ENCODE measurements at regions not wholly inside any gene's neighbourhood (a gene's known extent, or its start where the extent isn't known, plus 50 kb on each side); places are given as distances from the start of the nearest gene placed in this dataset.

GRCh38 chr3:40837300-40837699 is 312.5 kb downstream of the ZNF621 start:
- Histone ChIP-seq H3K27me3 (ENCODE audit: low read depth) (no peaks in the 10 kb centered on the region), H3K36me3 (replicated peaks) (no peaks in the 10 kb centered on the region), H3K4me3 (no peak overlapping the region), H3K9me3 (no peaks in the 10 kb centered on the region), H3K4me1 (no peaks in the 10 kb centered on the region)
- in situ Hi-C loops (cut with MboI; ENCODE audit: low sequenced_read_pairs): no loop called here
- DNase-seq (ENCODE audit: low spot score in 2 of 2): no peak

GRCh38 chr3:40841131-40841530 is 316.4 kb downstream of the ZNF621 start:
- no peaks in the 10 kb centered on the region for H3K4me1 ChIP-seq

GRCh38 chr3:40841570-40842109 is 316.9 kb downstream of the ZNF621 start:
- no peaks in the 10 kb centered on the region for H3K9me3 ChIP-seq
- in situ Hi-C loops (cut with MboI; ENCODE audit: low sequenced_read_pairs): no loop called here
- DNase-seq (ENCODE audit: low spot score in 2 of 2): no peak
- H3K4me1 ChIP-seq: no peaks in the 10 kb centered on the region
- no peaks in the 10 kb centered on the region for H3K27me3 ChIP-seq (ENCODE audit: low read depth)
- H3K4me3 ChIP-seq: no peak overlapping the region
- no peaks in the 10 kb centered on the region for H3K36me3 ChIP-seq (replicated peaks)

More at GRCh38 chr3:40841131-40841530, 316.4 kb downstream of the ZNF621 start:
- in situ Hi-C loops (cut with MboI; ENCODE audit: low sequenced_read_pairs): no loop called here
- no peak overlapping the region for H3K4me3 ChIP-seq
- DNase-seq (ENCODE audit: low spot score in 2 of 2): no peak
- H3K27me3 ChIP-seq (ENCODE audit: low read depth): no peaks in the 10 kb centered on the region
- H3K36me3 ChIP-seq (replicated peaks): no peaks in the 10 kb centered on the region
- no peaks in the 10 kb centered on the region for H3K9me3 ChIP-seq

- no peak for DNase-seq (ENCODE audit: low spot score in 2 of 2)
- in situ Hi-C loops (cut with MboI; ENCODE audit: low sequenced_read_pairs): no loop called here
- H3K4me1 ChIP-seq: no peaks in the 10 kb centered on the region
- H3K4me3 ChIP-seq: no peak overlapping the region
- no peaks in the 10 kb centered on the region for H3K27me3 ChIP-seq (ENCODE audit: low read depth)
- no peaks in the 10 kb centered on the region for H3K9me3 ChIP-seq
- H3K36me3 ChIP-seq (replicated peaks): no peaks in the 10 kb centered on the region
Measured at GRCh38 chr3:40842714-40843113, 318.0 kb downstream of the ZNF621 start.

GRCh38 chr3:40843208-40843624 is 318.5 kb downstream of the ZNF621 start:
- no peaks in the 10 kb centered on the region for H3K27me3 ChIP-seq (ENCODE audit: low read depth)
- in situ Hi-C loops (cut with MboI; ENCODE audit: low sequenced_read_pairs): no loop called here
- no peaks in the 10 kb centered on the region for H3K9me3 ChIP-seq
- H3K4me3 ChIP-seq: no peak overlapping the region
- no peaks in the 10 kb centered on the region for H3K36me3 ChIP-seq (replicated peaks)
- DNase-seq (ENCODE audit: low spot score in 2 of 2): no peak
- no peaks in the 10 kb centered on the region for H3K4me1 ChIP-seq

- no peaks in the 10 kb centered on the region for H3K36me3 ChIP-seq (replicated peaks)
- peak in 1 of 2 experiments; percentile 39 for DNase-seq (ENCODE audit: low spot score in 2 of 2)
- H3K27me3 ChIP-seq (ENCODE audit: low read depth): no peaks in the 10 kb centered on the region
- in situ Hi-C loops (cut with MboI; ENCODE audit: low sequenced_read_pairs): no loop called here
- H3K9me3 ChIP-seq: no peaks in the 10 kb centered on the region
- no peak overlapping the region for H3K4me3 ChIP-seq
- no peaks in the 10 kb centered on the region for H3K4me1 ChIP-seq
Measured at GRCh38 chr3:40843851-40844548, 319.2 kb downstream of the ZNF621 start.

DNA sequence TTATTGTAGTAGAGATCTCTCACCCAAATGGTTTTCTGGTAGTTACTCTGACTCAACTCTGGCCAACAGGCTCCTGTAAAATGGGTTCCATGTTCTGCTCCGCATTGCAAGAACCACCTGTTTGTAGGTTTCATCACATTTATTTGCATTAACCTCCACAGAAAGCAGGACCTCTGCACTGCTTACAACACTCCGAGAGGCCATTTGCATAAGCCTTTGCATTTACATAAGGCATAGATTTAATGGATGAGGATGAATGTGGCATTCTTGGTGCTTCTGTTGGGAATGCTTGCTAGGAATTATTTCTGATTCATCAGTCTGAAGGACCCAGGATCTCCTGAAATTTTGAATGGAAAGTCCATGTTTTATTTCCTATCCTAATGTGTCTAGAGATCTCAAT is 320.1 kb downstream of the ZNF621 start:
- no peaks in the 10 kb centered on the region for H3K27me3 ChIP-seq (ENCODE audit: low read depth)
- no peak for DNase-seq (ENCODE audit: low spot score in 2 of 2)

GRCh38 chr3:40845447-40845846 is 320.7 kb downstream of the ZNF621 start:
- no peaks in the 10 kb centered on the region for H3K9me3 ChIP-seq

More for the DNA sequence above, 320.1 kb downstream of the ZNF621 start:
- no peaks in the 10 kb centered on the region for H3K4me1 ChIP-seq
- no peaks in the 10 kb centered on the region for H3K9me3 ChIP-seq
- in situ Hi-C loops (cut with MboI; ENCODE audit: low sequenced_read_pairs): no loop called here
- no peaks in the 10 kb centered on the region for H3K36me3 ChIP-seq (replicated peaks)
- no peak overlapping the region for H3K4me3 ChIP-seq

DNA sequence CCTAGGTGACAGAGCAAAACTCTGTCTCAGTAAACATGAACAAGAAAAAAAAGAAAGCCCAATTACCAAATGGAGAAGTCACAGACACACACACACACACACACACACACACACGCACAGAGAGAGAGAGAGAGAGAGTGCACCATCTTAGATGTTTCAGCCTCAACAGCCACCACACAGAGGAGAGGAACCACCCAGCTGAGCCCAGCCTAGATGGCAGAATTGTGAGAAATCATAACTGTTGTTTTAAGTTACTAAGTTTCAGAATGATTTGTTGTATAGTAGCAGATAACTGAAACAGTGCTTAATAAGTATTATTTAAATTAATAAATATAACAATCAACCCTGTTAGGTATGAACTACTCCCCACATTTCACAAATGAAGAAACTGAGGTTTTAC is 321.2 kb downstream of the ZNF621 start:
- no peaks in the 10 kb centered on the region for H3K27me3 ChIP-seq (ENCODE audit: low read depth)
- no peak overlapping the region for H3K4me3 ChIP-seq
- no peaks in the 10 kb centered on the region for H3K9me3 ChIP-seq
- DNase-seq (ENCODE audit: low spot score in 2 of 2): no peak
- no peaks in the 10 kb centered on the region for H3K4me1 ChIP-seq
- no peaks in the 10 kb centered on the region for H3K36me3 ChIP-seq (replicated peaks)
- in situ Hi-C loops (cut with MboI; ENCODE audit: low sequenced_read_pairs): no loop called here

More at GRCh38 chr3:40845447-40845846, 320.7 kb downstream of the ZNF621 start:
- in situ Hi-C loops (cut with MboI; ENCODE audit: low sequenced_read_pairs): no loop called here
- H3K36me3 ChIP-seq (replicated peaks): no peaks in the 10 kb centered on the region
- no peaks in the 10 kb centered on the region for H3K27me3 ChIP-seq (ENCODE audit: low read depth)
- H3K4me3 ChIP-seq: no peak overlapping the region
- no peak for DNase-seq (ENCODE audit: low spot score in 2 of 2)
- no peaks in the 10 kb centered on the region for H3K4me1 ChIP-seq

GRCh38 chr3:40846451-40846850 is 321.7 kb downstream of the ZNF621 start:
- Histone ChIP-seq H3K4me1 (no peaks in the 10 kb centered on the region), H3K4me3 (no peak overlapping the region), H3K9me3 (no peaks in the 10 kb centered on the region), H3K27me3 (ENCODE audit: low read depth) (no peaks in the 10 kb centered on the region), H3K36me3 (replicated peaks) (no peaks in the 10 kb centered on the region)
- no peak for DNase-seq (ENCODE audit: low spot score in 2 of 2)
- in situ Hi-C loops (cut with MboI; ENCODE audit: low sequenced_read_pairs): no loop called here

DNA sequence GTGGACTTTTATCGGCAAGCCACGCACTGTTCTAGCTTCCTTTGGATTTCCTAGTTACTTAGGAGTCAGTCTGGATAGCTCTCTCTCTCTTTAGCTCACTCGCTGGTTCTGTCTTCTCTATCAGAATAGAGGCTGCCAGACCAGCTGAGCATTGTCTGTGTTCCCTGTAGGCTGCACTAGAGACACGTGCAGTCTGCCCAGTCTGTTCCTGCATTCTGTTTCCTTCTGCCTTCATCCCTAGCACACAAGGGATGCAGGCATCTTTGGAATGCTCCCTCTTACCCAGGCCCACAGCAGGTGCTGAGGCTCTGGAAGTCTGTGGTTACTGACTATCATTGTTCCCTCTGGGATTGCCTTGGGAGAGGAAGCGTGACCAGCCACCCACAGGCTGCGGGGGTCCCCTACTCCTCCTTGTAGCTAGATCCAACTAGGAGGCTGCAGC is 322.8 kb downstream of the ZNF621 start:
- DNase-seq (ENCODE audit: low spot score in 2 of 2): no peak

DNA sequence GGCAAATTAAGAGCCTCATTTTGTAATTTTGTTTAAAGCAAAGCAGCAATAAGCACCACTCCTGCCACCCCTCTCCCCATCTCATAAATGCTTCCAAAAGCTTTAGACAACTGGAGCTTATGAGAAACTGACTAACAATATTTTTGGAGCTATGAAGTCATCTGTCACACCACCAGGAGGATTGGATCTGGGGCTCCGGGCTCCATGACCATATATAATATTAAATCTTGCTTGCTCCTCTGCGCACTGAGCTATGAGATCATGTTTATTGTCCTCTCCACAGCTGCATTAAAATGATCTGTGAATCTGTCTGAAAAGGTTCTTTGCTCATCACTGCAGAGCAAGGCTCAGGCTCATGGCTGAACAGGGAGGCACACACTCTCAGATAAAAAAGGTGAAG is 323.7 kb downstream of the ZNF621 start:
- Histone ChIP-seq H3K36me3 (replicated peaks) (no peaks in the 10 kb centered on the region), H3K4me3 (no peak overlapping the region), H3K4me1 (no peaks in the 10 kb centered on the region), H3K27me3 (ENCODE audit: low read depth) (no peaks in the 10 kb centered on the region), H3K9me3 (no peaks in the 10 kb centered on the region)
- DNase-seq (ENCODE audit: low spot score in 2 of 2): no peak
- in situ Hi-C loops (cut with MboI; ENCODE audit: low sequenced_read_pairs): no loop called here

More for the DNA sequence above, 322.8 kb downstream of the ZNF621 start:
- no peak overlapping the region for H3K4me3 ChIP-seq
- in situ Hi-C loops (cut with MboI; ENCODE audit: low sequenced_read_pairs): no loop called here
- no peaks in the 10 kb centered on the region for H3K9me3 ChIP-seq
- H3K27me3 ChIP-seq (ENCODE audit: low read depth): no peaks in the 10 kb centered on the region
- no peaks in the 10 kb centered on the region for H3K36me3 ChIP-seq (replicated peaks)
- H3K4me1 ChIP-seq: no peaks in the 10 kb centered on the region

DNA sequence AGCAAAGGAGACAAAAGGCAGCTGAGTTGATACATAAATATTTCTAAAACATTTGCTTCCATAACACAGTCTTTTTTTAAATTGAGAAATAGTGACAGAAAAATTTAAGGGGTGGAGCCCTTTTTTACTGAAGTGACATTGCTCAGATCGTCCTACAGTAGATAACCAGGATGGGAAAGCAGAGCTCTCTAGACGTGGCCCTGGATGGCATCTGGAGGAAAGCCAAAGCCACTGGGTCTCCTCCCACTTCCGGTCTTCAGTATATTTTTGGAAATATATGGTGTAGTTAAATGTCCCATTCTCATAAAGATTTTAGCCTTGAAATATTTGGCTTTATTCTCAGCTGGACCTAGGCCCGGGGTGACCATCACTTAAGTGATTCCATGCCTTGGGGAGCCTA is 326.1 kb downstream of the ZNF621 start:
- in situ Hi-C loops (cut with MboI; ENCODE audit: low sequenced_read_pairs): no loop called here
- no peak for DNase-seq (ENCODE audit: low spot score in 2 of 2)
- H3K9me3 ChIP-seq: no peaks in the 10 kb centered on the region

GRCh38 chr3:40851836-40852235 is 327.1 kb downstream of the ZNF621 start:
- no peak for DNase-seq (ENCODE audit: low spot score in 2 of 2)
- in situ Hi-C loops (cut with MboI; ENCODE audit: low sequenced_read_pairs): no loop called here
- H3K4me3 ChIP-seq: no peak overlapping the region
- H3K4me1 ChIP-seq: no peaks in the 10 kb centered on the region
- H3K27me3 ChIP-seq (ENCODE audit: low read depth): no peaks in the 10 kb centered on the region
- H3K36me3 ChIP-seq (replicated peaks): no peaks in the 10 kb centered on the region
- H3K9me3 ChIP-seq: no peaks in the 10 kb centered on the region

More for the DNA sequence above, 326.1 kb downstream of the ZNF621 start:
- Histone ChIP-seq H3K36me3 (replicated peaks) (no peaks in the 10 kb centered on the region), H3K4me3 (no peak overlapping the region), H3K4me1 (no peaks in the 10 kb centered on the region), H3K27me3 (ENCODE audit: low read depth) (no peaks in the 10 kb centered on the region)
